GM21390 (cell line): ENCODE measurements at regions not wholly inside any gene's neighbourhood (a gene's known extent, or its start where the extent isn't known, plus 50 kb on each side); places are given as distances from the start of the nearest gene placed in this dataset.
"Not testable (repeated sequence)": the region's sequence is repeated elsewhere in the genome, so short reads cannot be mapped to it uniquely, and the experiment has no call there.

Experiments used
- ATAC-seq: cut with Tn5 transposase; IDR thresholded peaks from one replicate; pipeline ENCODE4 v1.9.1; 2021; ENCODE audit not compliant: unreplicated experiment

DNA sequence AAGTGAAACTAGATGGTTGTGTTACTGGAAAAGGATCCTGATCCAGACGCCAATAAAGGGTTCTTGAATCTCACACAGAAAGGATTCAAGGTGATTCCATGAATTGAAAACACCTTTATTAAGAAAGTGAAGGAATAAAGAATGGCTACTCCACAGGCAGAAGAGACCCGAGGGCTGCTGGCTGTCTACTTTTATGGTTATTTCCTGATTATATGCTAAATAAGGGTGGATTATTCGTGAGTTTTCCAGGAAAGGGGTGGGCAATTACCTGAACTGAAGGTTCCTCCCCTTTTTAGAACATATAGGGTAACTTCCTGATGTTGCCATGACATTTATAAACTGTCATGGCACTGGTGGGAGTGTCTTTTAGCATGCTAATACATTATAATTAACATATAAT is 50.9 kb upstream of the WARS2 start:
- no peak for ATAC-seq

DNA sequence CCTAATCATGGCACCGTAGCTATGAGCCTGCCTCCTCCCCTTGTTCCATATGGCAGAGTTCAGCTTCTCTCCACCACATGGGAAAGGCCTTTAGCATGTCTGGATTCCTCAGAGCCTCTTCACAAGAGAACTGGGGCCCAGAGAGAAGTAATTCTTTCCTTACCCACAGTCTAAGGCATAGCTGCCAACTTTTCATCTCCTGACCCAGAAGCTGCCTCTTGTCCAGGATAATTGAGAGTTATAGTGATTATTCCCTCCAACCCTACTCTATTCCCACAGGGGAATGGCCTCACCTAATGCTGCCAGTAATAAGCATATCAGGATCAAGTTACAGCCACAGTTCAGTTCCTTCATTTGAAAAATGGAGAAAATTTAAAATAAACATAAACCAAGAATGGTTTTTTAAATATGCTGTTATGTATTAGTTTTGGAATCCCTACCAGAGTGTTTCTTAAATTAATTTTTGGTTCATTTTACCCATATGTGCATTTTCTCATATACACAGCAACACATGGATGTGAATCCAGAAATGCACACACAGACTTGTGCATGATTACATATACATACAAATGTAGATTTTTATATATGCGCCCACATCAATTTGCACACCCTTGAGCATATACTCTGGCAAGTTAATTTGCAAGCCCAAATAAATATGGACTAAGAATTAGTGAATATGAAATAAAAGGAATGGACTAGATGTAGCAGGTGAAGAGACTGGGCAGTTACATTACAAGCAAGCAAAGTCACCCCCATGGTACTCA is 63.9 kb upstream of the WARS2 start:
- no peak for ATAC-seq

GRCh38 chr1:119204961-119205357 is 64.5 kb upstream of the WARS2 start:
- no peak for ATAC-seq

GRCh38 chr1:119209061-119209460 is 68.6 kb upstream of the WARS2 start:
- no peak for ATAC-seq

GRCh38 chr1:119209596-119210295 is 69.3 kb upstream of the WARS2 start:
- ATAC-seq, result no peak

- no peak for ATAC-seq
Measured at GRCh38 chr1:119210296-119210649, 69.8 kb upstream of the WARS2 start.

GRCh38 chr1:119213213-119213612 is 72.8 kb upstream of the WARS2 start:
- ATAC-seq, result not testable (repeated sequence)

DNA sequence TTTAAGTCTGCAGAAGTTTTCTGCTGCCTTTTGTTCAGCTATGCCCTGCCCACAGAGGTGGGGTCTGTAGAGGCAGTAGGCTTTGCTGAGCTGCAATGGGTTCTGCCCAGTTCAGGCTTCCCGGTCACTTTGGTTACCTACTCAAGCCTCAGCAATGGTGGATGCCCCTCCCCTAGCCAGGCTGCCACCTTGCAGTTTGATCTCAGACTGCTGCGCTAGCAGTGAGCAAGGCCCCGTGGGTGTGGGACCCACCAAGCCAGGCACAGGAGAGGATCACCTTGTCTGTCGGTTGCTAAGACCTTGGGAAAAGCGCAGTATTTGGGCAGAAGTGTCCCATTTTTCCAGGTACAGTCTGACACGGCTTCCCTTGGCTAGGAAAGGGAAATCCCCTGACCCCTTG is 74.5 kb upstream of the WARS2 start:
- ATAC-seq, result not testable (repeated sequence)

- no peak for ATAC-seq
Measured at GRCh38 chr1:119217309-119217828, 76.9 kb upstream of the WARS2 start.

DNA sequence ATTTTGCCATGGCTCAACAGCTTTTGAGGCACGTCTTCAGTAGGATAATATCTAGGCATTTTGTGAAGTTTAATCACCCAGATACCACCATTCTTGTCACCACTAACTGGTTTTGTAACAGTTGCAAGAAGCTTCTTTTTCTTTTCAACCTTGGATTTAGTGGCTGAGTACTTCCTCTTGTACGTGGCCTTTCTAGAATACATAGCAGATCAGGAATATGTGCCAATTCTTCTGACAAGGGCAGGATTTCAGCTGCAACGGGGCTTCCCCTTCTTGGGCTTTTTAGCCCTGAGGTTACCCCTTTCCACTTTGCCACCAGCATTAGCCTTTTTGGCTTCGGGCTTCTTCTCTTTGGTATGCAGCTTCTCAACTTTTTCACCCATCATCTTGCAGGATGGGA is 79.3 kb upstream of the WARS2 start:
- no peak for ATAC-seq

DNA sequence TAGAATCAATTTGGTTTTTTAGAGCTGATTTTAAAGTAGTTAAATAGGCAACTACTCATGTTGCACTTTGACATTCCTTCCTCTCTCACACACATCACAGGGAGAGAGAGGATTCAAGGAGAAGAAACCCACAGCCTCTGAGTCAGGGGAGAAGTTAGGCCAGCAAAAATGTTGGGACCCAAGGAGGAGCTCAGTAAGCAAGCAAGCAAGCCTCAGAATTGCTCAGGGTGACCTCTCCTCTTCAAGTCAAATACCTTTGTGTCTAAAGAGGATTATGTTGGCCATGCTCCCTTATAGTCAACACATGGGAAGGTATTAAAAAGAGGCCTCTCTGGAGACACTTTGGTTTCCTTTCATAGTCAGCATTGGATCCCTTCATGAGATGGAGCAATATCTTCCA is 80.5 kb upstream of the WARS2 start:
- no peak for ATAC-seq

DNA sequence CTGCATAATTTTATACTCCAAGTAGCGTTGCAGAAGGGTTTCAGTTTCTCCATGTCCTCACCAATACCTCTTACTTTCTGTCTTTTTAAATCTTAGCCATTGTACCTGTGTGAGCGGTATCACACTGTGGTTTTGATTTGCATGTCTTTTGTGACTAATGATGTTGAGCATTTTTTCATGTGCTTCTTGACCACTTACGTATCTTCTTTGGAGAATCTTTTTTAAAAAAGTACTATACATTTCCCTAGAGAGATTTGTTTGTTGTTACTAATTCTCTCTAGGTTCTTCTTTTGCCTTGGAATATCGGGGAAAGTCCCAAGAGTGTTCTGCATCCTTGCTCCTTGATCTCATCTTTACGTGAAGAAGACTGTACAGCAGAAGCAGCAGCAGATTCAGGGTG is 81.8 kb upstream of the WARS2 start:
- no peak for ATAC-seq

DNA sequence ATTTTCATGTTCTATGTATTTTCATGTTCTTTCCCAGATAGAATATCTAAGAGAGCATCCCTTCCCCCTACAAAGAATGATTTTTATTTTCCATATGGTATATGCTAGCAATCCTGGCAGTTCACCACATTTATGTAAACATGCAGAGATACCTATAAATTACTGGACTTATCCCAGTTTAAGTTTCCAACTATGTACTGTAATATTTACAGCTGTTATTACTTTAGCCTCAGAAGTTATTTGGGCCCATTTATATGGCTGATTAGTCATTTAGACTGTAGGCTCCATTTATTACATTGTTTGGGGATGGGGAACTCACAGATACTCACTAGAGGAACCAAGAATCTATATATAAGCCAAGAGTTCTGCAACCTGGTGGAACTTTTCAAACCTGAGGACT is 84.8 kb upstream of the WARS2 start:
- ATAC-seq, result no peak

GRCh38 chr1:119225831-119226230 is 85.4 kb upstream of the WARS2 start:
- no peak for ATAC-seq

- ATAC-seq, result no peak
Measured at GRCh38 chr1:119226321-119226720, 85.9 kb upstream of the WARS2 start.

DNA sequence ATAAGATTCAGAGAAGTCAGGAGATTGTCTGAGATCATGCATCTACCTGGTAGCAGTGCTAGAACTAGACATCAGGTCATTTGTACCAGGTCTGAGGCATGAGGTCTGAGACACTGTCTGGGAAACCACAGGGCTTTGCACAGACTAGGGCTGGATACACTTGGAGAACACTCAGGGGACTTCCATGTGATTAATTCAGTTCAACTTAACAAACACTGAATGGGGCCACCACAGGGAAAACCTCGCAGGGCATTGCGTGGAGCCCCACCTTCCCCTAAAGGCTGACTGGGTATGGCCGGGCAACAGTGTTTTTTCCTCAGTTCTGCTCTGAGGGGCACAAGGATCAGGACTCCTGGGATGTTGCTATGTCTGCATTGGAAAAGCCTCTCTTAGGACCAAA is 86.5 kb upstream of the WARS2 start:
- no peak for ATAC-seq

GRCh38 chr1:119227456-119227855 is 87.0 kb upstream of the WARS2 start:
- no peak for ATAC-seq

GRCh38 chr1:119228335-119229080 is 88.1 kb upstream of the WARS2 start:
- ATAC-seq, result no peak

GRCh38 chr1:119235120-119235519 is 94.7 kb upstream of the WARS2 start:
- no peak for ATAC-seq

DNA sequence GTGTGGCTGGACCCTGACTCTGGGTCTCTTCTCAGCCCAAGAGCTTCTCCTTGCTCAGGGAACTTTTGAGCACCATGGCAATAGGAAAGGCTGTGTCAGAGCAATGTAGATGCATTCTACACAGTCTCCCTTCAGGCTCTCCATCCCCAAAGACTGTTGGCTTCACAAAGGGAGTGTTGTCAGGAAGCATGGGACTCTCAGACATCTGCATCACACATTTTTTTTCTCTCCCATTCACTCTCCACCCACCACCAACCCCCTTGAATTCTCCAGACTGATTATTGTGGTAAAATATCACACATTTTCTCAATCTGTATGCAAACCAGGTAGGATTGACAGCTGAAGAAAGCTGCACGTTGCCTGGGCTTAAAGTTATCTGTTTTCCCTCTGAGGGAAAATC is 105.4 kb upstream of the WARS2 start:
- ATAC-seq, result no peak

DNA sequence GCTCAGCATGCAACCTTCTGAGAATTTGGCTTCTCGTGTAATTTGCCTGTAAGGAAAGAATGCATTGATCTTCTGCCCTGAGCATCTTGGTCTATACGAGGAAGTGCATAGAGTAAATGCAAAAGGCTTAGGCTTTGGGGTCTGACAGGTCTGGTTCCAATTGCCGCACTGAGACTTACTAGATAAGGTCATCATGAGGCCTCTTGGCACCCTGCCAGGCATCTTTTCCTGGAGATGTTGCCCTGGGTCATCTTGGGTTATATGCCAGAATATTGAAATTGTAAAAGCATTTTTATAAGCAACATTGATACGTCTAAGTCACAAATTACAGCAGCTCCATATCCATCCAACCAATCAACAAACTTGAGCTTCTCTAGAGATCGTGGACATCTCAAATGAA is 108.8 kb upstream of the WARS2 start:
- no peak for ATAC-seq

DNA sequence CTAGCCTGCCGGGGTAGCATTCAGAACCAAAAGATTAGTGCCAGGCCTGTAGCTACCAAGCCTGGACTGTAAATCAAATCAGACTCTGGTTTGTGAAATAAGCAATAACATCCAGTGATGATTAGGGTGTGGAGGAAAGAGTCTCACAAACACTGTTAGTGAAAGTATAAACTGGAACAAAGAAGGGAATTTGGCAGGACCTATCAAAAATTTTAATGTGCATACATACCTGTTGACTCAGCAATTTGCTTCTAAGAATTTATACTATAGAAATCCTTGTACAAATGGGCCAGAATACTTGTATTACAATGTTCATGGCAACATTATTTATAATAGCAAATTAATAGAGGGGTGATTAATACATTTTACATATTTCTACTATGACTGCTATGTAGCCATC is 109.8 kb upstream of the WARS2 start:
- no peak for ATAC-seq
